Iris pigment epithelial cell (primary cell): ENCODE measurements at regions not wholly inside any gene's neighbourhood (a gene's known extent, or its start where the extent isn't known, plus 50 kb on each side); places are given as distances from the start of the nearest gene placed in this dataset.

Experiments
- DNase-seq: peaks from one replicate; pipeline ENCODE4 v3.0.0-alpha.2; 2011; ENCODE audit warnings: low read depth

GRCh38 chr7:123259759-123260158 lies 60.0 kb upstream of the SLC13A1 start:
- no peak for DNase-seq
